ENCODE measurements at regions not wholly inside any gene's neighbourhood (a gene's known extent, or its start where the extent isn't known, plus 50 kb on each side); places are given as distances from the start of the nearest gene placed in this dataset.
"Not testable (repeated sequence)": the region's sequence is repeated elsewhere in the genome, so short reads cannot be mapped to it uniquely, and the experiment has no call there.

DNA sequence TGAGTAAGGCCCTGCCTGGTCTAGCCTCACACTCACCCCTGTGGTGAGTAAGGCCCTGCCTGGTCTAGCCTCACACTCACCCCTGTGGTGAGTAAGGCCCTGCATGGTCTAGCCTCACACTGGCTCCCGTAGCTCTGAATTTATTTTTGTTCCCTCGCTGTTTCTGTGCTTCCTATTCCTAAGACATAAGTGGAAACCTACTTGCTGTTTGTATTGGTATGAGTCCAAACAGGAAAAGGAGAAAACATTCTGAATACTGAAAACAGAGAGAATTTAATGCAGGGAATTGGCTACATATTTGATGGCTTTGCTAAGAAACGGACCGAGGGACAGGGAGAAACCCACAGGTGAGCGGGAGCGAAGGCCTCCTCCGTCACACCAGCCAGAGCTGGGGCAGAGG, 267.8 kb downstream of the FOXL1 start:
- DNase-seq, result no peak

DNA sequence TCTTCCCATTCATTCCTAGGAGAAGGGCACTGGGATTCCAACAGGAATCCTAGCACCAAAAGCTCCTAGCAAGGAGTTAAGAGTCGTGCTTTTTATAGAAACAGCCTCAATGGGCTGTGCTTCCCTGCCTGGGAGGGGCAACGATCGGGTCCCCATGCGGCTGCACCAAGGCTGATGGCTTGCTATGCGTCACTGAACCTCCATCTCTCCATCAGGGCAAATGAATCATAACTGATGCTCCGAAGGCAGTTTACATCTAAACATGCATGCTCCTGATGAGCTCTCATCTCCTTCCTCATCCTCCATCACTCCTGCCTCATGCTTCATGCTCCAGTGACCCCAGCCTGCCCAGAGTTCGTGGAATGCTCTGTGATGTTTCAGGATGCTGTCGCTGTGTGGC, 270.5 kb downstream of the FOXL1 start:
- no peak for DNase-seq

DNA sequence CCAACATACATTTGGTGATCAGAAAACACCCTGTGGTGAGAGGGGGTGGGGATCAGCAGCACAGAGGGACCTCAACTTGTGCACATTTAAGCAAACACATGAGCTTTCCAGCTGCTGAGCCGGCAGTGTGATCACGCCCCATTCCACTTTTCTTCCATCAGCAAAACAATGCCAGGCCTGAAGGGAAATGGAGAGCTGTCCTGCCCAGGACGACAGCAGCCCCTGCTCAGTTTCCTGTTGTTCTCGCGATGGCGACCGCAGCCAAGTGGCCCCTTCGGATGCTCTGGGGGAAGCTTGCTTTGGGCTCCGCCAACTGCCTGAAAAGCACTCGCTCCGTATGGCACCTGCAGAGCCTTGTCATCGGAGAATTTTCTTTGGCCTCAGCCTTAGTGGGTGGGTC, 272.3 kb downstream of the FOXL1 start:
- DNase-seq, result no peak

DNA sequence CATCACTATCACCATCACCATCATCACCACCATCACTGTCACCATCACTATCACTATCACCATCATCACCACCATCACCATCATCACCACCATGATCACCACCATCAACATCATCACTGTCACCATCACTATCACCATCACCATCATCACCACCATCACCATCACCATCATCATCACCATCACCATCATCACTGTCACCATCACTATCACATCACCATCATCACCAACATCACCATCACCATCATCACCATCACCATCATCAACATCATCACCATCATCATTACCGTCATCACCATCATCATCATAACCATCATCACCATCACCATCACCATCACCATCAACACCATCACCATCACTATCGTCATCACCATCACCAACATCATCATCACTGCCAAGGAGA, 273.8 kb downstream of the FOXL1 start:
- no peak for DNase-seq

DNA sequence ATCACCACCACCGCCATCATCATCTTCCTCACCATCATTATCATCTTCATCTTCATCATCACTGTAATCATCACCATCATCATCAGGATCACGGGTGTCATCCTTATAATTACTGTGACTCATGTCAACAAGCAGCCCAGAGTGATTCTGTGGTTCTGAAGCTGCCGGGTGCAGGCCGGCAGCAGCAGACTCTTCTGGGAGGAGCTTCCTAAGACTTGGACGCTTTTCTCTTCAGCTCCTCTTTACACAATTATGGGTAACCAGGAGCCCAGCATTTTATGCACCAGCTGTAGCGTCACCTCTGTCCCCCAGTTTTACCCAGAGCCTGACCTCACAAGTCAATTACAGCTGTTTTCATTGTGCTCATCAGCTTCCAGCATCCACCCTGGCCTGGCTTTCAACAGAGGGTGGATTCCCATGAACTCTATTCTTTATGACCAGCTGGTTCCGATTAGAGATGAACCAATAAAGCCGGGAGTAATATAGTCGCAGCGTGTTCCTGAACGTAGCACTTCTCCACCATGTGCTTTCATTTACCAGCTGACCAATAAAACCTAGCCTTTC, 275.8 kb downstream of the FOXL1 start:
- no peak for DNase-seq

DNA sequence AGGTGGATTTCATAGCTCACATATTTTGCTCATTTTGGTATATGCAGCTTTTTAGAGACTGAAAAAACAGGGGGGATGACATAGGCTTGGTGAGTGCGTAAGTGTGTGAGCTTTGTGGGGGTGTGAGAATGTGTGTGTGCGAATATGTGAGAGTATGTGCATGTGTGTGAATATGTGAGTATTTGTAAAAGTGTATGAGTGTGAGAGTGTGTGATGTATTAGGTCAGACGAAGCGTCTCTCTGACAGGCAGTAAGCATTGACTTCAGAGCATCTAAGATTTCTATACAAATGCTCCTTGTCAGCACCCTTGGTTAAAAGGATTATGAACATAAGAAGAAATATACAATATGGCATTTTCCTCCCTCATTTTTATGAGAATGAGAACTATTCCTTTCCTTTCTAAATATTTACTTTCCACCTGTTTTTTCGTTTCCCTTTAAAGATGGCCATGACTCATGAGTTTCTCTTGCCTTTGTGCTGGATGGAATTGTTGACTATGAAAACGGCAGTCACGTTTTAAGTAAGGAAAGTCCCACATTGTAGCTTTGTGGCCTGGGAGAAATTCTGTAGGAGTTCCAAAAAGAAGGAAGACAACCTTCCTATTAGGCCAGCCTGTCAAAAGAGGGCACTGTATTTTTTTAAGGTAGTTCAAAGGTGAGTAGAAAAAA, 276.4 kb downstream of the FOXL1 start:
- no peak for DNase-seq

DNA sequence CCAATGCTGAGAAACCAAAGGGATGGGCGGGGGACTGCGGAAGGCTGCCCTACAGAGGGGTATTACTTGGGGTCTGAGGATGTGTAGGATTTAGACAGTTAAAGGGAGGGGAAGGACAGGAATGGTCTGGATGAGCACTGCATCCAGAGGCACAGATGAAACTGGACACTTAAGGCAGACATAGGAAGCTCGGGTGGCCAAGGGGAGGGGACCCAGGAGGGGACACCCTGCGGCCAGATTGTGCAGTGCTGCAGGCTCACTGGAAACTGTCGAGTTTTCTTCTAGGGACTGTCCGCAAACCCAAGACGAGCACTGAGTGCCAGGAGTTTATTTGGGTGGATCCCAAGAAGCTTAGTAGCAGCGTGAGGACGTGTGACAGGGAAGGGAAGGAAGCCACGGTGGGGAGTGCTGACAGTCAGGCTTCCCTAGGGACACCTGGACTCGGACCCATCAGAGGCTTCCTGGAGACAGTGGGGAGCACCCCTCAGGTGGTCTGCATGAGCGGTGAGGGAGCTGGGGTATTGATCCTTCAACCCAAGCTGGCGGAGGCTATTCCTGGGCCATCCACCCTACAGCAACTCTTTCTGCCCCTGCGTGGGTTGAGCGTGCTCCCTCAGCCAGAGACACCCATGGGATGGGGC, 278.7 kb downstream of the FOXL1 start:
- DNase-seq, result no peak

DNA sequence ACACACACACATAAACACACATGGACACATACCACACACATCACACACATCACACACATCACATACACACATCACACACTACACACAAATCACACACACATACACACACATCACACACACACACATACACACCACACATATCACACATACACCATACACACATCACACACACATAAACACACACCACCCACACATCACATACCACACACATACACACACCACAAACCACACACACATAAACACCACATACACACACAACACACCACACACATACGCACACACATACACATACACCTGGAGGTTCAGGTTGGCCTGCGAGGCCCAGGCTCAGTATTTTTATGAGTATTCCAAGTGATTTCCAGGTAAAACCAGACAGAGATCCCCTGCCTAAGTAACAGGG, 279.5 kb downstream of the FOXL1 start:
- DNase-seq, result no peak

DNA sequence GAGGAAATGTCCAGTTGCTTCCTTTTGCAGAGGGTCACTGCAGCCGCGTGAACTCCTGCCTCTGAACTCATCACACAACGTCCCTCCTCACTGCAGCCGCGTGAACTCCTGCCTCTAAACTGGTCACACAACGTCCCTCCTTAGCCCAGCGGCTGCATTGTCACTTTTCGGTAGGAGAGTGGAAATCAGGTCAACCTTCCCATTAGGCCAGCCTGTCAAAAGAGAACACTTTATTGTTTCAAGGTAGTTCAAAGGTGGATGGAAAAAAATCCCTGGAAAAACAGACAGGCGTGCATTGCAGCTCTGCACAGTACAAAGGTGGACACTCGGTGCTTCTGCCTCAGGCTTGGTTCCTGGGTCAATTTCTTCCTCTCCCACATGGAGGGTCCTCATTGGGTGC, 280.2 kb downstream of the FOXL1 start:
- DNase-seq, result no peak

DNA sequence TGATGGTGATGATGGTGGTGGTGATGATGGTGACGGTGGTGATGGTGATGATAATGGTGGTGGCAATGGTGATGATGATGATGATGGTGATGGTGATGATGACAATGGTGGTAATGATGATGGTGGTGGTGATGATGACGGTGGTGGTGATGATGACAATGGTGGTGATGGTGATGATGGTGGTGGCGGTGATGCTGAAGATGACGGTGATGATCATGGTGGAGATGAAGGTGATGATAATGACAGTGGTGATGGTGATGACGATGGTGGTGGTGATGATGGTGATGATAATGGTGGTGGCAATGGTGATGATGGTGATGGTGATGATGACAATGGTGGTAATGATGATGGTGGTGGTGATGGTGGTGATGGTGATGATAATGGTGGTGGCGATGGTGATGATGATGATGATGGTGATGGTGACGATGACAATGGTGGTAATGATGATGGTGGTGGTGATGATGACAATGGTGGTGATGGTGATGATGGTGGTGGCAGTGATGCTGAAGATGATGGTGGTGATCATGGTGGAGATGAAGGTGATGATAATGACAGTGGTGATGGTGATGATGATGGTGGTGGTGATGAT, 283.0 kb downstream of the FOXL1 start:
- not testable (repeated sequence) for DNase-seq

DNA sequence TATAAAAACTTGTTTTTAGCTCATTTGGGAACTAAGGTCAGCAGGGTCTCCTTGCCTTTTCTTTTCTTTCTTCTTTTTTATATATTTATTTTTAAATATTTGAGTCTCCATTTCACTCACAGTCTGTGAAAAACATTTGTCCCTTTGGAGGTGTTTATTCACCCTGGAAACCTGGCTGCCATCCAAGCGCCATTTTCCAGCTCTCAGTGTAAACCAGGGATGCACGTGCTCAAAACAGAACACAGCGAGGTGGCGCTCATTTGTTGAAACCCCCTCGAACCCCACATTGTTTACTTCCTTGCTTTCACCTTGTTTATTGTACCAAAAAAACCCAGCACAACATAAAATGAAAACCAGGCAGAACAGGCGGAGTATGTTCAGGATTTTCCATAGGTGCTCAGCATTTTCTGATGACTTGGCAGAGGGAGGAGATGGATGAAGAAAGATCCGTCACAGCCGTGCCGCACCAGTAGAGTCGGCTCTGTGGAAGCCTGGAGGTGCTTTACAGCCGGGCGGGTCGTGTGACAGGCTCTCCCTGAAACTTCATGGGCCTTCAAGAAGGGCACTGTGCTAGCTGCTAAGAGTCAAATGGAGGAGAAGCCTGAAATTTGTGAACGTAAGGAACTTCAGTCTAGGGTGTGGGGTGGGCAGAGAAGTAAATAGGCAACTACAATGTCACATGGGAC, 284.4 kb downstream of the FOXL1 start:
- no peak for DNase-seq

DNA sequence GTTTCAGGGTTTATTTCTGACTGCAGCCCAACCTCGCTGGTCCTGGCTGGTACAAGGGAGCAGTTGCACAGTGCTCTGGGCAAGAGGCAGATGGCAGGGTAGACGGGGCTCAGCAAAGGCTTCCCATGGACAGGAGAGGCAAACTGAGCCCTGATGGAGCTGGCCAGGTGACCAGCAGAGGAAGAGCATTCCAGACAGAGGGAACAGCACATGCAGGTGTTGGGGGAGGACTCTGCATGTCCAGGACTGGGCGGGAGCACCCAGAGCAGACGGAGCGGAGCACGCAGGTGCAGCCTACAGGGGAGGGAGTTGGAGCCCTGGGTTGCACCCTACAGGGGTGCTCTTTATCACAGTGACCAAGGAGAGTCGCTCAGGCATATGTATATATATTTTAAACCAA, 285.3 kb downstream of the FOXL1 start:
- DNase-seq, result no peak

DNA sequence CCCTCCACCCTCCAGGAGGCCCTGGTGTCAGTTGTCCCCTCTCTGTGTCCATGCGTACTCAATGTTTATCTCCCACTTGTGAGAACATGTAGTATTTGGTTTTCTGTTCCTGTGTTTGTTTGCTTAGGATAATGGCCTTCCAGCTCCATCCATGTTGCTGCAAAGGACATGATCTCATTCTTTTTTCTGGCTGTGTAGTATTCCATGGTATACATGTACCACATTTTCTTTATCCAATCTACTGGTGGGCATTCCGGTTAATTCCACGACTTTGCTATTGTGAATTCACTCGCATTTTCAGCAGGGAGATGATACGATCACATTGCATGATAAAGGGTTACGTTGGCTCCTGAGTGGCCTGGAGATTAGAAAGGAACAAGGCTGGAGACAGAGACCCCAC, 286.2 kb downstream of the FOXL1 start:
- no peak for DNase-seq

DNA sequence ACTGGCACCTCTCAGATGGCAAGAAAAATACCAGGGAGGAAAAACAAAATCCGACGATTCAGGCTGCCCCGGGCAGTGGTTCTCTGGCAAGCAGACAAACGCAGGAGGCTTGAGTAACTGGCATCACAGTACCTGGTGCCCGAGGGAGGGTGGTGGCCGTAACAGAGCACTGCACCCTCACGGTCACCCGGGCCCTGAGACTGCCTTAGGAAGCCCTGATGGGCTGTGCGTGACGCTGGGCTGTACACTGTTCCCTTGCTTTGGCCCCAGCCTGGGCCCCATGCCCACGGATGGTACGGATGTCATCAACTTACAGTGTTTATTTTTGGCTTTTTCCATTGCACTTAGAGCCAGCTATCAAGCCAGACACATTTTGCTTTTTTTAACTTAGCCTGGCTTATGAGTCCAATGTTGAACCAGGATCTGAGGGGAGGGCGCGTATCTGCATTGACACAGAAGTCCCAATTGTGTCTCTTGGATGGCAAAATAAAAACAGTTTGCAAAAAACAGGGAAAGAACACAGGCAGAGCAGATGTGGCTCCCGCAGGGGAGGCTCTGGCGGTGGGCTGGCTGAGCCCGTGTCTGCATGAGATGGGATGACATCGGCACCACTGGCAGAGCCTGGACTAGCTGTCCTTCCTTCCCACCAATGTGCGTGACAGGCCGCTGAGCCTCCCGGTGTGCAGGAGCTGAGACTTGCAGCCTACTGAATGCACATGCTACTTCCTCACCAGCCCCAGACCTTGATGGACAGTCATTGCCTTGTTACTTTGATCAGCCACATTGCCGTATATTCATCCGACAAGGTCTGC, 287.7 kb downstream of the FOXL1 start:
- no peak for DNase-seq

DNA sequence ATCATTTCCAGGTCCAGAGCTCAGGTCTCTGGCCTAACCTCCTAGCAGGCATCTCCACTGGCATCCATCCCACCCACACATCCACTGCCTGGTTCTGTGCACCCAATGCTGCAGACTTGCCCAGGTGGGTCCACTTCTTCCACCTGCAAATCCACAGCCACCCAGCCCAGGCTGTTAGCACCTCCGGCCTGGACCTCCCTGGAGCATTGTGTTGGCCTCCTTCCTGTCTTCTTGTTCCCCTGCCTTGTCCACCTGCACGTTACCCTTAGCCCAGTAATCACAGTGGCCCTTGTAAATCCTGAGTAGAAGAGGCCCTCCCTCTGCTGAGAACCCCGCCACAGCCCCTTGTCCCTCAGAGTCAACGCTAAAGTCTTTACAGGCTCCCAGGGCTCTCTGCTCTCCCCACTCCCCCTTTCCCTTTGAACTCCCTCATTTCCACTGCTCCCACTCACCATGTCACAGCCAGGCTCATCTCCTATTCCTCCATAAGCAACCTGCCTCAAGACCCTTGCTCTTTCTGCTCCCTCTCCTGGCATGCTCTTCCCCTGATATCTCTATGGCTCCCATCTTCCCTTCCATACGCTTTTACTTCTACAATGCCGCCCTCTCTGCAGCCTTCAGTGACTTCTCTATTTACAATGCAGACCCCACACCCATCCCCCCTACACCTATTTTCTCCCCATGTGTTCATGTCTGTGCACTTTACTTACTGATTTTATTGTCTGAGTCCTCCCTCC, 288.8 kb downstream of the FOXL1 start:
- DNase-seq, result no peak

DNA sequence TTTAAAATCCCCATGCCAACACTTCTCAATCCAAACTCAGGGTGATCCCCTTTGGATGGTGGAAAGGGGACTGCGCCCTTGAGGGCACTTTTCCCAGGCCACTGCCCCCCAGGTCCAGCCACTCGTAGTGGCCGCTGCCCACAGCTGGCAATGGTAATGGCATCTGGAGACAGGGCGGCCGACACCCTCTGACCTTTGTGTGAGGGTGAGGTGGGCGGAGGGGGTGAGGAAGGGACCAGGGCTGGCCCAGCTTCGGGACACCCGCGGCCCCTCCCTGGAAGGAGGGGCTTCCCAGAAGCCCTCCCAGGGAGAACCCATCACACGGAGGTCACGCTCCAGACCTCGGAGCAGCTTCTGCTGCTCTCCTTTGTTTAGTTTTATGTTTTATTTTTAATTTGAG, 289.7 kb downstream of the FOXL1 start:
- DNase-seq, result no peak

DNA sequence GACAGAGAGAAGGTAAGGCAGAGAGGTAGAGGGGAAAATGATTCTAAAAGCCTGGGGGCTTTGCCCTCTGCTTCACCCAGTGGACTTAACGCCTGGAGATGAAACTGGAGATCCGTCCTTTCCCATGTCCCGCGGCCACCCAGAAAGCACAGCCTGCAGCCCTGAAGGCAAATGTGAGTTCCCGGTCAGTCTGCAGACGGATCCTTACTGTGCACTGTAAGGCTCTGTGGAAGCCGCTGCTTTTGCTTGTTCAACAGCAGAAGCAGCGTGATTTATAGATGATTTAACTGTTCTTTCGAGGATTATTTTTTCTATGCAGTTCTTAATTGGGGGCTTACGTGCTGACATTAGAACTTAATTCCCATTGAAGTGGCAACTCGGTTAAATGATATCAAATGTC, 290.4 kb downstream of the FOXL1 start:
- no peak for DNase-seq

DNA sequence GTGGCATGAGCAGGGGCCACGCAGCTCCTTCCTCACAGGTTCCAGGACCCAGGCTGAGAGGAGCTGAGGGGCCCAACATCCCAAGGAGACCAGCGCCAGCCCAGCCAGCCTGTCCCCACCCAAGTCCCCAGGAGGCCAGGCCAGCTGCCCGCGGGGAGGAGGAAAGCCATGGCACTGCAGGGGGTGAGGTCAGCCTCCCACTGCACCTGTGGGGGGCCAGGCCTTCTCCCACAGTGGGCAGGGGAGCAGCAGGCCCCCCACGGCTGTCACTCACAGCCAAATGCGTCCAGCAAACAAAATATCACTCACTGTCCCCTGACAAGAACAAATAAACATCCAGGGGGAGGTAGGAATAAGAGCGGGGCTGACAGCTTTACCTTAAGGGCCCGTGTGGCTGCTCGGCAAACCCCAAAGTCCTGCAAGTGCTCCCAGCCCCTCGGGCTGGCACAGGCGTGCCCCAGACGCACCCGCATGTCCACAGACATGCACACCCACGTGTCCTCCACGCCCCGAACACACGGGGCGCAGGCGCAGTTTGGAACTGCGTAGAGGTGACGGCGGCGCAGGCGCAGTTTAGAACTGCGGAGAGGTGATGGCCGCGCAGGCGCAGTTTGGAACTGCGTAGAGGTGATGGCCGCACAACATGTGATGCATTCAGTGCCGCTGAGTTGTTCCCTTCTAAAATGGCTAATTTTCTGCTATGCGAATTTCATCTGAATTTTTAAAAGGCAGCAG, 291.1 kb downstream of the FOXL1 start:
- no peak for DNase-seq

DNA sequence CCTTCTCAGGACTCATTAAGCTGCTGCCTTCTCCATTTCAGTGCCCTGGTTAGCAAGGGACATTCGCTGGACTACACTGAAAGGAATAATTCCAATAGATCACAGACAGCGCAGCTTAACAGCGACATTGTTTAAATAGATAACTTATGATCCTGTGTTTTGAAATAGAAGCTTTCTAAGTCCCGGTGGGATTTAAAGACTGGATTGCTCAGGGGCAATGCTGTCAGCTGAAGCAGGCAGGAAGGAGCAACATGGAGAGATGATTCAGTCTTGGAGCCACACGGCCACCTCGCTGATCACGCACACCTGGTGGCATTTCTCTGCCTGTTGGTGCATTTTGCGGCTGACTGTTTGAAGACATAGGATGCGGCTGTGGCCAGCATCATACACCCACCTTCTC, 292.0 kb downstream of the FOXL1 start:
- DNase-seq, result no peak

DNA sequence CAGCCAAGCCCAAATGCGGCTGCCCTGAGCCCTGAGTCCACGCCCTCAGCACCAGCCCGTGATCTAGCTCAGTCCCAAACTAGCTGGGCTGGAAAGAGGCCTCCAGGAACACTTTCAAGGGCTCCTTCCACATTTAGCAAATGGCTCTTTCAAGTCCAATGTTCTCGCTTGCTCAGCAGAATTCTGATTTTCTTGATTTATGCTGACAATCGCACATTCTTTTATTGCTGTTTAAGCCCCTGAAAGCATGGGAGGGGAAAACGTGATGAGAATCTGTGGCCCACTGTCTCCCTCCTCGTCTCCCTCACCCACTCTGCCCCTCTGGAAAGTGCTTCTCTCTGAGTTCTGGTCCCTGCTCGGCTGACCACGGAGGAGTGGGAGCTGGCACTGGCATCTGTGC, 293.8 kb downstream of the FOXL1 start:
- no peak for DNase-seq

DNA sequence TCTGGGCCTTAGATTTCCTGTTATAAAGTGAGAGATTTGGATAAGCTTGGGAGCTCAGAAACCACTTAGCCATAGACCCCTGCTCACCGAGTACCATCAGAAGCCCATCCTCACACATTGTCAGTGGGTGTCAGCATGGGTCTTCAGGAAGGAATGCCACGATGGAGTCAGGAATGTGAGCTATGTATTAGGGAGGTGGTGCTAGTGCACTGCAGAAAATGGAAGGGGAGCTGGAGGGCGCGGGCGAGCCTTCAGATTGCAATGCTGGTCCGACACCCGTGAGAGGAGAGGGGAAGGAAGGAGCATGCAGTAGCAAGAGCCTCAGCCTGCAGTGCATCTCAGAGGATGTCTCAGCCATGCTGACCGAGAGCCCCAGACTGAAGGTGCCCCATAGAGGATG, 294.5 kb downstream of the FOXL1 start:
- DNase-seq, result no peak

DNA sequence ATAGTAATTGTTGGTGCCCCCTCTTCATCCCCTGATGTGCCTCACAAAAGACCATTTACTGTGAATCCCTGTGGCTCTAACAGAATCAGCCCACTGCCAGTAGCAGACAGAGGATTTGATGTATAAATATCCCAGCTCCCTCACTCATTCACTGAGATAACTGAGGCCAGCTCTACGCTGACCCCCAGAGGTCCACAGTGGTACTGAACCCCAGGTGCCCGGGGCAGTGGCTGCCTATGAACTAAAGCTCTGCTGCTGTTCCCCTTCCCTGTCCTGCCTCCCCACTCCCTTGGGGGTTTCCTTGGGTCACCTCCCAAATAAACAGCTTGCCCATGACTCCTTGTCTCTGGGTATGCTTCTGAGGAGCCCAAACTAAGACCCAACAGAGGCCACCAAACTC, 295.8 kb downstream of the FOXL1 start:
- no peak for DNase-seq

Data from stimulated activated naive CD4-positive, alpha-beta T cell treated with Interleukin-2 at 50 U/mL for 16 hours (primary cell).